WI38 (cell line): ENCODE measurements at regions not wholly inside any gene's neighbourhood (a gene's known extent, or its start where the extent isn't known, plus 50 kb on each side); places are given as distances from the start of the nearest gene placed in this dataset.

Experiments used
- H3K4me3 ChIP-seq: 2 replicates; pipeline ENCODE4 v1.5.1; 2011; ENCODE audit warnings: low read depth, mild to moderate bottlenecking, control low read depth, low read length
- TF ChIP-seq, protein P1 (sequence below): IDR thresholded peaks from 2 replicates; pipeline ENCODE4 v1.5.1; 2012; ENCODE audit warnings: low read depth, mild to moderate bottlenecking, control low read depth, low read length

DNA sequence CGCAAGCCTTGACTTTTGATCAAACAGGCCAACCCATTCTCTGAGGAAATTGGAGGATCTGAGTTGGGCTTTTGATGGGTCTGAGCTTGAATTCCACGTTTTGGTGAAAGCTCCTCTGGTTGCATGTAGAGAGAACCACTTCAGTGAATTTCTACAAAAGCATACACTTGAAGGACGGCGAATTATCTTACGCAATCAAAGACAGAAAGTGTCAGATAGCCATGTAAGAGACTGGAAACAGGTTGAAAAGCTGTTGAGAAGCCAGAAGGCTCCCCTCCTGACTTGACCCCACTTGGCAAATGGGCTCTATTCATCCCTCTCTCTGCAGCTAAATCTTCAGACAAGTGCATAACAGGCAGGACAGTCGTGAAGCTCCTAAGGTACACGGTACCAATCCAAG lies 809.1 kb downstream of the BCL11B start:
- TF ChIP-seq, protein P1, sequence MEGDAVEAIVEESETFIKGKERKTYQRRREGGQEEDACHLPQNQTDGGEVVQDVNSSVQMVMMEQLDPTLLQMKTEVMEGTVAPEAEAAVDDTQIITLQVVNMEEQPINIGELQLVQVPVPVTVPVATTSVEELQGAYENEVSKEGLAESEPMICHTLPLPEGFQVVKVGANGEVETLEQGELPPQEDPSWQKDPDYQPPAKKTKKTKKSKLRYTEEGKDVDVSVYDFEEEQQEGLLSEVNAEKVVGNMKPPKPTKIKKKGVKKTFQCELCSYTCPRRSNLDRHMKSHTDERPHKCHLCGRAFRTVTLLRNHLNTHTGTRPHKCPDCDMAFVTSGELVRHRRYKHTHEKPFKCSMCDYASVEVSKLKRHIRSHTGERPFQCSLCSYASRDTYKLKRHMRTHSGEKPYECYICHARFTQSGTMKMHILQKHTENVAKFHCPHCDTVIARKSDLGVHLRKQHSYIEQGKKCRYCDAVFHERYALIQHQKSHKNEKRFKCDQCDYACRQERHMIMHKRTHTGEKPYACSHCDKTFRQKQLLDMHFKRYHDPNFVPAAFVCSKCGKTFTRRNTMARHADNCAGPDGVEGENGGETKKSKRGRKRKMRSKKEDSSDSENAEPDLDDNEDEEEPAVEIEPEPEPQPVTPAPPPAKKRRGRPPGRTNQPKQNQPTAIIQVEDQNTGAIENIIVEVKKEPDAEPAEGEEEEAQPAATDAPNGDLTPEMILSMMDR, result no peak

DNA sequence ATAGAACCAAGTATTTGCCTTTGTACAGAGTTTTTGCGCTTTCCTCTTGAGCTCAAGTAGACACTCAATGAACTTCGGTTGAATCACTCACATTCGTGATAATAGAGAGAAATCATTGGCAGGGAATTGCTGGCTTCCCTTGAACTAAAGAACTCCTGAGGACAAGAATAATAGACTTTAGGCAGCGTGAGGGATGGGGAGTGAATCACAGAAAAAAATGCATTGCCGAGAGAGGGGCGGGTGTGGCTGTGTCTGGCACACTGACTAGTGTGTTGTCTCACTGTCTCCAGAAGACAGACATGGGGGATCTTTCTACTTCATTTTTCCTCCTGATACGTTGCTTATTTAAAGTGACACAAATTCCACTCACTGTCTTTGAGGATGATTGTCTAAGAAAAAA lies 805.2 kb downstream of the BCL11B start:
- H3K4me3 ChIP-seq, result no peak overlapping the region
- TF ChIP-seq, protein P1, result no peak

More for the DNA sequence above, 809.1 kb downstream of the BCL11B start:
- no peak overlapping the region for H3K4me3 ChIP-seq

DNA sequence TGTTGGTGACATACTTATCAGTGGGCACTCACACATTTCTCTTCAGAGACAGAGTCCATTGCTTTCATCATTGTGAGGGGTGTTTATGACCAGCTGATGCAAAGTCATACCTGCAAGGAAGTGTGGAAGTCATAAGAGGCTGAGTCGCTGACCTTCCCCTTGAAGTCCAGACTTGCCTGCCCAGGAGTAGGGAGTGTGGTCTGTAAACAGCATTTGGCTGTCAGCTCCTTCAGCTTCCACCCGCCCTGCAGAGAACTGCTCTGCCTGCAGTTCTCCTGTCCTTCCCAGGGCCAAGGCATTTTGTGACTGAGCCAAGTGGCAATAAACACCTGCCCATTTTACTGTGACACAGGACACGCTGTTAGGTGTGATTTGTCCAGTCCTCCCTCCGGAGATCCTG lies 801.3 kb downstream of the BCL11B start:
- H3K4me3 ChIP-seq, result no peak overlapping the region
- TF ChIP-seq, protein P1, result no peak

DNA sequence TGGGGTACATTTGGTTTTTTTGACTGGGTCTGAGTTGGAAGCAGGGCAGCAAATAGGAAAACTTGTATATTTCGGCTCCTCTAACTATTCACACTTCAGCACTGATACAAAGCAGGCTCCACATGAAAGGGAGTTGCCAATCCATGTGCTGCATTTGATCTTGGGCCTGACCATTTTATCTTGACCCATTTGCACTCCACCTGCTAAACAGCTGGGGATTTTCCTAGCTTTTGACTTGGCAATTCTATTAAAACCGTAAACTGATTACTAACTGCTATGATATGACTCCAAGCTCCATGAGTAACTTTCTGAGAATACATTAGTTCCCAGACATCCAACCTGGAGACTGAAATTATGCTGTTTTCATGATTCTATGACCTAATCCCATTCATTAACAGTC lies 797.1 kb downstream of the BCL11B start:
- H3K4me3 ChIP-seq, result no peak overlapping the region
- TF ChIP-seq, protein P1, result no peak

DNA sequence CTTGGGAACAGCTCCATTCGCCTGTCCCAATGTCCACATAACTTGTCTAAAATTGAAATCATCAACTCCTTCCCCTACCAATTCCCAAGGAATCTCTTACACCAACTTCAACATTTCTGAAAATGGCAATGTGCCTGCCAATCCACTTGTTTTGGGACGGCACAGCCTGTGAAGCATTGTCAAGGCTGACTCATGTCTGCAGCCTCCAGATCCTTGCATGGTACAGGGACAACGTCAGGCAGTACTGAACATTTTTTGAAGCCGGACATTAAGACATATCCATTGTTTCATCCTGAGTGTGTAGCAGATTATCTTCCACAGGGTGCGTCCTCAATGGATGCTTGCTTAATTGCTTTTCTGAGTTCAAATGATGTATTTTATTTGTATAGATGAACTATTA lies 794.1 kb downstream of the BCL11B start:
- no peak overlapping the region for H3K4me3 ChIP-seq
- TF ChIP-seq, protein P1, result no peak

DNA sequence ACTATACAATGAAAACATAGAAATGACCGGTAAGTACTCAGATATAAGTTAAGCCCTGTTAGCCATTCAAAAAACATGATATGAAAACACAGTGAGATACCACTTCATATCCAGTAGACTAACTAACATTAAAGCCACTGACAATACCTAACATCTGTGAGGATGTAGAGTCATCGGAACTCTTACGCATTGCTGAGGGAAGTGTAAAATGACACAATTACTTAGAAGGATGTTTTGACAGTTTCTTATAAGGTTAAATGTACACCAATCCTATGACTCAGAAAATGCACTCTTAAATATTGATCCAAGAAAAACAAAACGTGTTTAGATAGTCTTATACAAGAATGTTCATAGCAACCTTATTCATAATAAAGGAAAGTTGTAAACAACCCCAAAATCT lies 782.9 kb downstream of the BCL11B start:
- TF ChIP-seq, protein P1, result no peak
- H3K4me3 ChIP-seq, result no peak overlapping the region

DNA sequence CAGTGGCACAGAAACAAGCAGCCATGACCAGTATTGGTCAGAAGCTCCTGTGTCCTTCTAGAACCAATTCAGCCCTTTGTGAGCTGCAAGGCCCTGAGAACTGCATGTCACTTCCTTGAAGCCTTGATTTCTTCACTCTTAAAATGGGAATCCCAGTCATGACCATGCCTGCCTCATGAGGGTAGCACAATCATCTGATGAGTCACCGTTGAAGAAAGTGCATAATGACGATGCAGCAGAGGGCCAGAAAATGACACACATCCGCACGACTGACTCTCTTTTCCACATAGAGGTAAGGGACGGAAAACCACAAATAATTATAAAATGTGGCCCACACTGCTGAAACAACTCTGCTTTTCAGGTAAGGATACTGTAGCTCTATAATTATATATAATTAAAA lies 777.4 kb downstream of the BCL11B start:
- no peak overlapping the region for H3K4me3 ChIP-seq
- TF ChIP-seq, protein P1, result no peak
